Activated CD8-positive, alpha-beta T cell treated with anti-CD3 and anti-CD28 coated beads, Interleukin-2, amount 10 ng/mL, durations not matched to agents 7 days and 5 days (primary cell): ENCODE measurements at regions not wholly inside any gene's neighbourhood (a gene's known extent, or its start where the extent isn't known, plus 50 kb on each side); places are given as distances from the start of the nearest gene placed in this dataset.

Experiments used
- ATAC-seq: fragments of 150-1000 bp; cut with Tn5 transposase; one replicate; pipeline ENCODE4 v1.10.0; 2021; ENCODE audit warnings: moderate library complexity
- CTCF ChIA-PET: fragments of 350-600 bp; sonication (Branson Sonifier 250); formaldehyde crosslinking; loops from one replicate; lab custom pipeline; 2021; ENCODE audit warnings: antibody characterized with exemption; lab: Charles Lee
- POLR2A ChIA-PET: fragments of 350-600 bp; sonication (Branson Sonifier 250); formaldehyde crosslinking; loops from one replicate; lab custom pipeline; 2021; ENCODE audit warnings: antibody characterized with exemption; lab: Charles Lee
- DNase-seq: peaks from one replicate; pipeline ENCODE4 v3.0.0-alpha.2; 2020
- H3K27ac Mint-ChIP-seq: one replicate; pipeline ENCODE4 v1.8.0; 2021; ENCODE audit warnings: mild to moderate bottlenecking, mixed read lengths
- H3K27me3 Mint-ChIP-seq: one replicate; pipeline ENCODE4 v1.8.0; 2021; ENCODE audit warnings: low read depth, mixed read lengths
- H3K36me3 Mint-ChIP-seq: one replicate; pipeline ENCODE4 v1.8.0; 2021; ENCODE audit warnings: low read depth, mixed read lengths
- H3K4me1 Mint-ChIP-seq: one replicate; pipeline ENCODE4 v1.8.0; 2021; ENCODE audit warnings: low read depth, mixed read lengths
- H3K4me3 Mint-ChIP-seq: one replicate; pipeline ENCODE4 v1.8.0; 2021; ENCODE audit warnings: mild to moderate bottlenecking, mixed read lengths
- H3K9me3 Mint-ChIP-seq: one replicate; pipeline ENCODE4 v1.8.0; 2022; ENCODE audit warnings: mixed read lengths; ENCODE audit not compliant: insufficient read depth

DNA sequence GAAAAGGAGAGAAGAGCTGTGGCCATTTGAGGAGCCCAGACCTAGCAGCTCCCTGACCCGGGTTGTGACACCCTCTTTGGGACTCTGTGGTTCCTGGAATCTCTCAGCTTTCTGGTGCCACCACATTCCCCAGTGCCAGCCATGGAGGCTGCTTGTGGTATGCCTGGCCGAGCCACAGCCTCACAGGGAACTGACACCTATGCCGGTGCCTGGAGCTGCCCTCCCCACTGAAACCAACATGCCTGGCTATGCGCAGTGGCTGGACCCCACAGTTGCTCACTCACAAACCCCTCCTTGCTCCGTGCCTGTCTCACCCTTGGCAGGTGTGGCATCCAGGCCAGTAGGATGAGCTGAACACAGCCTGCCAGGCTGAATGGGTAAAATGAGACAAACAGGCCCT, 749.4 kb downstream of the ARAP2 start:
- ChIA-PET POLR2A (no interaction called here), CTCF (no interaction called here)
- Mint-ChIP-seq H3K27me3 (no peaks in the 10 kb centered on the region), H3K4me1 (no peaks in the 10 kb centered on the region), H3K9me3 (no peaks in the 10 kb centered on the region), H3K36me3 (no peaks in the 10 kb centered on the region), H3K27ac (no peak overlapping the region), H3K4me3 (no peak overlapping the region)
- ATAC-seq: no peak
- no peak for DNase-seq

DNA sequence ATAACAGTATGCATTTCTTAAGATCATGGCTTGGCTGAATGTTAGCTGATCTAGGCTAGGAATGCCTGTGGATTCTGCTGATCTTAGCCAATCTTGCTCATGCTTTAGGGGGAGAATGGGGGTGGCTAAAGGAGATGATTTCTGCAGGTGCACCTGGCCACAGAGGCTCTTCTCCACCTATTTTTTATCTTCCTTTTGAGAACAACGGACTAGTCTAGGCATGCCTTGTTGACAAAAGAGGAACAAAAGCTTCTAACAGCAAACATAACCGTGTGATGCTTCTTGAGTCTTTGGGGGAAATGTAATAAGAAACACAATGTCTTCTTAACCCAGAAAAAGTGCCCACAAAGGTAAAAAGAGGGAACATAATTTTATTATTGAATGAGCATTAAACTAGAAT, 743.5 kb downstream of the ARAP2 start:
- POLR2A ChIA-PET: no interaction called here

DNA sequence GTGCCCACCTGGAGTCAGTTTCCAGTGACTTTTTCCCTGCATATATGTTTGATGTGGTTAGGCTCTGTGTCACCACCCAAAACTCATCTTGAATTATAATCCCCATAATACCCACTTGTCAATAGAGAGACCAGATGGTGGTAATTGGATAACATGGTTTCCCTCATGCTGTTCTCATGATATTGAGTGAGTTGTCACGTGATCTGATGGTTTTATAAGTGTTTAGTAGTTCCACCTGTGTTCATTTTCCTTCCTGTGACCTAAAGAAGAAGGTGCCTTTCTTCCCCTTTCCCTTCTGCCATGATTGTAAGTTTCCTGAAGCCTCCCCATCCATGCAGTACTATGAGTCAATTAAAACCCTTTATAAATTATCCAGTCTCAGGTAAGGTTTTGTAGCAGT, 740.9 kb downstream of the ARAP2 start:
- Mint-ChIP-seq H3K9me3 (no peaks in the 10 kb centered on the region), H3K4me1 (no peaks in the 10 kb centered on the region), H3K4me3 (no peak overlapping the region), H3K36me3 (no peaks in the 10 kb centered on the region), H3K27me3 (no peaks in the 10 kb centered on the region), H3K27ac (no peak overlapping the region)
- ChIA-PET POLR2A (no interaction called here), CTCF (no interaction called here)
- no peak for DNase-seq
- ATAC-seq: no peak

More for the DNA sequence above, 743.5 kb downstream of the ARAP2 start:
- H3K27me3 Mint-ChIP-seq: no peaks in the 10 kb centered on the region
- H3K4me3 Mint-ChIP-seq: no peak overlapping the region
- CTCF ChIA-PET: no interaction called here
- DNase-seq (no peak), ATAC-seq (no peak)
- H3K4me1 Mint-ChIP-seq: no peaks in the 10 kb centered on the region
- H3K9me3 Mint-ChIP-seq: no peaks in the 10 kb centered on the region
- H3K36me3 Mint-ChIP-seq: no peaks in the 10 kb centered on the region
- H3K27ac Mint-ChIP-seq: no peak overlapping the region

DNA sequence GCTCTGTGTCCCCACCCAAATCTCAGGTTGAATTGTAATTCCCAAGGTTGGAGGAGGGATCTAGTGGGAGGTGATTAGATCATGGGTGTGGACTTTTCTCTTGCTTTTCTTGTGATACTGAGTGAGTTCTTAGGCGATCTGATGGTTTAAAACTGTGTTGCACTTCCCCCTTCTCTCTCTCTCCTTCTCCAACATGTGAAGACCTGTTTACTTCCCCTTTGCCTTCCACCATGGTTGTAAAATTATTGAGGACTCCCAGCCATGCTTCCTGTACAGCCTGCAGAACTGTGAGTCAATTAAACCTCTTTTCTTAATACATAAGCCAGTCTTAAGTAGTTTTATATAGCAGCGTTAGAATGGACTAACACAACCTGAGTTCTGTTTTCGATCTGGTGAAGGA, 738.2 kb downstream of the ARAP2 start:
- ChIA-PET POLR2A (no interaction called here), CTCF (no interaction called here)
- no peaks in the 10 kb centered on the region for H3K36me3 Mint-ChIP-seq
- H3K4me3 Mint-ChIP-seq: no peak overlapping the region
- no peak overlapping the region for H3K27ac Mint-ChIP-seq
- DNase-seq (no peak), ATAC-seq (no peak)
- no peaks in the 10 kb centered on the region for H3K27me3 Mint-ChIP-seq
- no peaks in the 10 kb centered on the region for H3K9me3 Mint-ChIP-seq
- no peaks in the 10 kb centered on the region for H3K4me1 Mint-ChIP-seq

DNA sequence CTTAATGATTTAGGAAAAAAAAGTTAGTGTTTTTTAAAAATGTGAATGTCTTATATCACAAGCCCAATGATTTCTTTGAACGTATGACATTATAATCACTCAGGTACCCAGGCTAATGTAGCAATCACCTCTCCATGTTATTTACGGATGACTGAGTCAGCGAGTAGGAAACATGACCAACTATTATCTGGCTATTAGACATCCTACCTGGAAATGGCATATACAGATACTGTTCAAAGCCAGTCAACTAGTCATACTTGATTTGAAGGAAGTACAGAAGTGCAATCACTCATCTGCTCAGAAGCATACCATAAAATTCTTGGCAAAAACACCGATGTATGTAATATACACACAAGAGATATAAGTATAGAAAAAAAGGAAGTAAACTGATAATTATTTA, 732.5 kb downstream of the ARAP2 start:
- peaks cover 3% of the 10 kb centered on the region for H3K9me3 Mint-ChIP-seq
- ATAC-seq: no peak
- H3K27ac Mint-ChIP-seq: no peak overlapping the region
- no peaks in the 10 kb centered on the region for H3K36me3 Mint-ChIP-seq
- POLR2A ChIA-PET: no interaction called here
- no peaks in the 10 kb centered on the region for H3K27me3 Mint-ChIP-seq
- CTCF ChIA-PET: no interaction called here
- H3K4me3 Mint-ChIP-seq: no peak overlapping the region
- no peaks in the 10 kb centered on the region for H3K4me1 Mint-ChIP-seq
- no peak for DNase-seq

DNA sequence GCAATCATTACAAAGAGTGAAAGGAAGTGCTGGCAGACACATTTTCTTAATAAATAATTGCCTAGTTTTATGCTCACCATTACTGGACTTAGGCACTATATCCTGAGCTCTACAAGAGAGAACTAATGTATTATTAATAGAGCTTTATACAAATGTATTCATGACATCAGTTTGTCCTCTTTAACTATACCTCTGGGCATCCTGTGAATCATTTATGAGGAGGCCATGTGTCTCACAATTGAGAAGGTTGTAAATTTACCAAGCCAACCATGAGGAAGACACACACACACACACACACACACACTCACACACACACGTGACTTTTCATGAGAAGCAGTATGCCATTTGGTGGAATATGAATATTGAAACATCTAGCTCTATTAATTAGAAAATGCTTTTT, 728.2 kb downstream of the ARAP2 start:
- POLR2A ChIA-PET: no interaction called here
- ATAC-seq: no peak

DNA sequence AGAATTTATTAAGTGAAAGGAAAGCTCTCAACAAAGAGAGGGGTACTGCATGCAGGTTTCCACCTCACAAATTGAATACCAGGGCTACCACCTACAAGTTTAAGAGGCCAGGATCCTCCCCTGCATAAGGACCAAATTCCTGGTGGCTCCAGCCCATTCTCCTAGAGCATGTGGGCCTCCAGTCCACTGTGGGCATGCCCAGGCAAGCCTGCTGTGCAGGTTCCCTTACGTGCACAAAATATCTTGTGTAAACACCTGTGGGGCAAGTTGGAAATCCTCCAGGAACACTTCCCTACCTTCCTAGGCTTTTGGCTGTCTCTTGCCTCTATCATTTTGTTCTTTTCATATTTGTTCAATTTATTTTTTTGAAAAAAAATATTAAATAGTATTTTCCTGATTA, 724.3 kb downstream of the ARAP2 start:
- Mint-ChIP-seq H3K27me3 (no peaks in the 10 kb centered on the region), H3K27ac (no peak overlapping the region), H3K36me3 (no peaks in the 10 kb centered on the region), H3K4me3 (no peak overlapping the region), H3K4me1 (no peaks in the 10 kb centered on the region), H3K9me3 (no peaks in the 10 kb centered on the region)
- CTCF ChIA-PET: no interaction called here
- DNase-seq (no peak), ATAC-seq (no peak)
- POLR2A ChIA-PET: no interaction called here

More for the DNA sequence above, 728.2 kb downstream of the ARAP2 start:
- Mint-ChIP-seq H3K9me3 (peaks cover 3% of the 10 kb centered on the region), H3K4me3 (no peak overlapping the region), H3K27me3 (no peaks in the 10 kb centered on the region), H3K27ac (no peak overlapping the region), H3K4me1 (no peaks in the 10 kb centered on the region), H3K36me3 (no peaks in the 10 kb centered on the region)
- CTCF ChIA-PET: no interaction called here
- DNase-seq: no peak

DNA sequence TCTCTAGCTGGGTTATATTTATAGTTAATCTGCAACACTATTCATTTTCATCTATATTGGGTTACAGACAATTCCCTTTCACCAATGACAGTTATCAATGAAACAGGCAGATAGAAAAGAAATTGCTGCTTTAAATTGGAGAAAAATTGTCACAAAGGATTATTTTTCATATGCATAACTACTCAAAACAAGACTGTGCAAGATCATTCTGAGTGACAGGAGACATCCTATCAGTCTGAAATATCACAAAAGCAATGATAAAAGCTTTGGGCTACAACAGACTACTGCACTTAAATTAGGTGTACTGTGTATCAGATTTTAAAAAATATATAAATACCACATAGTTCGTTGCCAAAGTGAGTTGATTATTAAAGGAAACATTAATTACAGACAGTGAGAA, 722.6 kb downstream of the ARAP2 start:
- no peak for ATAC-seq
- Mint-ChIP-seq H3K36me3 (no peaks in the 10 kb centered on the region), H3K9me3 (no peaks in the 10 kb centered on the region), H3K27ac (no peak overlapping the region), H3K4me3 (no peak overlapping the region), H3K27me3 (no peaks in the 10 kb centered on the region), H3K4me1 (no peaks in the 10 kb centered on the region)
- POLR2A ChIA-PET: no interaction called here
- CTCF ChIA-PET: no interaction called here
- DNase-seq: no peak

DNA sequence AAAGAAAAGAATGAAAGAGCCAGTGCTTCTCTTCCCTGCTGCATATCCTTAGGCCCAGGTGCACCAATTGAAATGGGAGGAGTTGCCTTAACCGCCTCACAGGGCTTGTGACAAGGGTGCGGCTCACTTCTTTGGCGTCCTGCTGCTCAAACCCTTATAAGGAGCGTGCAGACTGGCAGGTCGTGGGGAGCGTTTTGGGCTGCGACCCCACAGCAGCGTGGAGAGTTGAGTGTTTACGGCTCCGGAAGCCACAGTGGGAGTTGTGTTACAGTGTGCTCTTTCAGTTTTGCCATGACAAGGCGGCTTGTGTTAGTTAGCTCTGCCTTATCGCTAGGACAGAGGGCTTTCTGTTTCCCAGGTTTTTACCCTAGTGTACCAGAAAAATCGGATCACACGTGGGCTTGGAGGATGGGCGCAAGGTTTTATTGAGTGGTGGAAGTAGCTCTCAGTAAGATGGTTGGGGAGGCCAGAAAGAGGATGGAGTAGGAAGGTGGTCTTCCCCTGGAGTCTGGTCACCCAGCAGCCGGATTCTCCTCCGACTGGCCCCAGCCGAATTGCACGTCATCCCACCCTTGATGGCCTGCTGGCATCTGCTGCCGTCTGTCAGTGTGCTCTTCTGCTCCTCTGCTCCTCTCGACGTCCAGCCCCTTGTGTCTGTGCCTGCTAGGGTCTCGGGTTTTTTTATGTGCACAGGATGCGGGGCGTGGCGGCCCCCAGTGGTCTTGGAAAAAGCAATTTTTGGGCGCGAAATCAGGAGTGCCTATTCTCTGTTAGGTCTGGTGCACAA, 718.9 kb downstream of the ARAP2 start:
- ATAC-seq (peak; percentile 91), DNase-seq (peak; percentile 46)
- CTCF ChIA-PET: no interaction called here
- H3K9me3 Mint-ChIP-seq: no peaks in the 10 kb centered on the region
- H3K4me1 Mint-ChIP-seq: no peaks in the 10 kb centered on the region
- H3K27me3 Mint-ChIP-seq: no peaks in the 10 kb centered on the region
- peak overlapping the region; percentile 20 for H3K4me3 Mint-ChIP-seq
- POLR2A ChIA-PET: no interaction called here
- peak overlapping the region; percentile 69 for H3K27ac Mint-ChIP-seq
- H3K36me3 Mint-ChIP-seq: no peaks in the 10 kb centered on the region

DNA sequence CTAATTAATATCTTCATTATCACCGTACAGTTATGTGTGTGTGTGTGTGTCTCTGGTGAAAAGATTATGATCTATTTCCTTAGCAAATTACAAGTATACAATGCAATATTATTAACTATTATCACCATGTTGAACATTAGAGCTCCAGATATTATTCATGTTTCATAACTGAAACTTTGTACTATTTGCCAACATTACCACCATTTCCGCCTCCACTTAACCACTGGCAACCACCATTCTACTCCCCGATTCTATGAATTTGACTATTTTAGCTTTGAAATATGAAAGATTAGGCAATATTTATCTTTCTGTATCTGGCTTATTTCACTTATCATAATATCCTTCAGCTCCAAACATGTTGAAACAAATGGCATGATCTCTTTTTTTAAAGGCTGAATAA, 717.9 kb downstream of the ARAP2 start:
- Mint-ChIP-seq H3K9me3 (no peaks in the 10 kb centered on the region), H3K4me1 (no peaks in the 10 kb centered on the region), H3K4me3 (no peak overlapping the region), H3K27ac (no peak overlapping the region), H3K36me3 (no peaks in the 10 kb centered on the region), H3K27me3 (no peaks in the 10 kb centered on the region)
- ChIA-PET CTCF (no interaction called here), POLR2A (no interaction called here)
- DNase-seq: no peak
- ATAC-seq: no peak

DNA sequence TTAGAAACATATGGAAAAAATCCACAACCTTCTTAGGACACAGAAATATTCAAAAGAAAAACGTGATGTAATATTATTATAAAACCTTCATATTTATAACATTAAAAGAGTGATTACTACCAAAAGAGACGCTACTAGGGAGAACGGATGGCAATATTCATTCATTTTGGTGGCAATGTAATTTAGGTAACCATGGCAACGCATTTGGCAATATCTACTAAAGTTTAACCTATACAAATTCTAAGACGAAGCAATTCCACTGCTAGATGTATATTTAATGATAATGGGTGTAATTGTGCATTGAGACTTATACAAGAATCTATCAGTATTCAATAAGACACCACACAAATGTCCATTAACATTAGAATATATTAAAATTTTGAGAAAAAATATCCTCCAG, 709.4 kb downstream of the ARAP2 start:
- Mint-ChIP-seq H3K27me3 (no peaks in the 10 kb centered on the region), H3K9me3 (no peaks in the 10 kb centered on the region), H3K4me1 (no peaks in the 10 kb centered on the region), H3K27ac (no peak overlapping the region), H3K4me3 (no peak overlapping the region), H3K36me3 (no peaks in the 10 kb centered on the region)
- DNase-seq (no peak), ATAC-seq (no peak)
- POLR2A ChIA-PET: no interaction called here
- CTCF ChIA-PET: no interaction called here

DNA sequence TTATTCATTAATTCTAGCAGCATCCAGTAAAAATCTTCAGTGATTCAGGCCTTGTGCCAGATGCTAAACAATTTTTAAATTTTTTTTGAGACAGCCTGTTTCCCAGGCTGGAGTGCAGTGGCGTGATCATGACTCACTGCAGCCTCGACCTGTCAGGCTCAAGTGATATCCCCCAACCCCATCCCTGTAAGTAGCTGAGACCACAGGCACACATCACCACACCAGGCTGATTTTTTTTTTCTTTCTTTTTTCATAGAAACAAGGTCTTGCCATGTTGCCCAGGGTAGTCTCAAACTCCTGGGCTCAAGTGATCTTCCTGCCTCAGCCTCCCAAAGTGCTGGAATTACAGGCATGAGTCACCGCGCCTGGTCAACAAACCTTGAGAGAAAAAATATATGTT, 705.5 kb downstream of the ARAP2 start:
- POLR2A ChIA-PET: no interaction called here

More for the DNA sequence above, 705.5 kb downstream of the ARAP2 start:
- no peak overlapping the region for H3K4me3 Mint-ChIP-seq
- no peaks in the 10 kb centered on the region for H3K27me3 Mint-ChIP-seq
- H3K9me3 Mint-ChIP-seq: peaks cover 4% of the 10 kb centered on the region
- DNase-seq (no peak), ATAC-seq (no peak)
- no peaks in the 10 kb centered on the region for H3K4me1 Mint-ChIP-seq
- no peaks in the 10 kb centered on the region for H3K36me3 Mint-ChIP-seq
- CTCF ChIA-PET: no interaction called here
- no peak overlapping the region for H3K27ac Mint-ChIP-seq
